Activated CD4-positive, CD25-positive, alpha-beta regulatory T cell treated with anti-CD3 and anti-CD28 coated beads, Interleukin-2, amount 50 U/mL, for 16 hours (primary cell): ENCODE measurements at regions not wholly inside any gene's neighbourhood (a gene's known extent, or its start where the extent isn't known, plus 50 kb on each side); places are given as distances from the start of the nearest gene placed in this dataset.
"Not testable (repeated sequence)": the region's sequence is repeated elsewhere in the genome, so short reads cannot be mapped to it uniquely, and the experiment has no call there.

ENCODE experiments used
- DNase-seq: peaks from one replicate; pipeline ENCODE4 v3.0.0-alpha.2; 2020; ENCODE audit warnings: low read depth, low spot score

GRCh38 chr14:104249706-104250105 is 111.3 kb downstream of the KIF26A start:
- DNase-seq: no peak

GRCh38 chr14:104250175-104250574 is 111.8 kb downstream of the KIF26A start:
- DNase-seq: no peak

GRCh38 chr14:104252256-104253215 is 114.1 kb downstream of the KIF26A start:
- DNase-seq: no peak

- no peak for DNase-seq
These were observed 114.9 kb downstream of the KIF26A start for GRCh38 chr14:104253223-104253822.

GRCh38 chr14:104253901-104254353 is 115.5 kb downstream of the KIF26A start:
- DNase-seq: no peak

GRCh38 chr14:104254735-104255400 is 116.5 kb downstream of the KIF26A start:
- no peak for DNase-seq

- no peak for DNase-seq
These were observed 117.6 kb downstream of the KIF26A start for GRCh38 chr14:104256025-104256424.

GRCh38 chr14:104262515-104263514 is 124.4 kb downstream of the KIF26A start:
- DNase-seq: no peak

- no peak for DNase-seq
These were observed 125.4 kb downstream of the KIF26A start for GRCh38 chr14:104263675-104264358.

GRCh38 chr14:104264495-104265265 is 126.3 kb downstream of the KIF26A start:
- DNase-seq: no peak

- DNase-seq: no peak
These were observed 127.7 kb downstream of the KIF26A start for GRCh38 chr14:104265918-104266630.

GRCh38 chr14:104266631-104267575 is 128.5 kb downstream of the KIF26A start:
- DNase-seq: no peak

- no peak for DNase-seq
These were observed 129.5 kb downstream of the KIF26A start for GRCh38 chr14:104267895-104268294.

- no peak for DNase-seq
These were observed 129.9 kb downstream of the KIF26A start for GRCh38 chr14:104268295-104268694.

GRCh38 chr14:104268725-104269436 is 130.5 kb downstream of the KIF26A start:
- no peak for DNase-seq

GRCh38 chr14:104269511-104270241 is 131.3 kb downstream of the KIF26A start:
- not testable (repeated sequence) for DNase-seq
